Neural progenitor cell (in vitro differentiated cells): ENCODE measurements at regions not wholly inside any gene's neighbourhood (a gene's known extent, or its start where the extent isn't known, plus 50 kb on each side); places are given as distances from the start of the nearest gene placed in this dataset.
"Not testable (repeated sequence)": the region's sequence is repeated elsewhere in the genome, so short reads cannot be mapped to it uniquely, and the experiment has no call there.

Source experiments
- DNase-seq: peaks from one replicate; pipeline ENCODE4 v3.0.0-alpha.2; 2016; ENCODE audit warnings: low spot score
- H2AFZ ChIP-seq: fragments of 200-600 bp; sonication (generic); replicated peaks from 2 replicates; pipeline ENCODE4 v1.6.1; 2016; ENCODE audit warnings: antibody characterized with exemption
- H3F3A ChIP-seq: fragments of 200-600 bp; sonication (generic); 2 replicates; pipeline ENCODE4 v1.6.1; 2016; ENCODE audit warnings: antibody characterized with exemption, low read depth
- H3K27ac ChIP-seq: fragments of 200-600 bp; sonication (generic); 2 replicates; pipeline ENCODE4 v1.5.1; 2016; ENCODE audit warnings: mild to moderate bottlenecking
- H3K27me3 ChIP-seq: fragments of 200-600 bp; sonication (generic); 2 replicates; pipeline ENCODE4 v1.6.1; 2016; ENCODE audit warnings: mild to moderate bottlenecking, moderate library complexity
- H3K36me3 ChIP-seq: fragments of 200-600 bp; sonication (generic); 2 replicates; pipeline ENCODE4 v1.5.1; 2016
- H3K4me1 ChIP-seq: fragments of 200-600 bp; sonication (generic); 2 replicates; pipeline ENCODE4 v1.6.1; 2016; ENCODE audit warnings: mixed run types
- H3K4me2 ChIP-seq: fragments of 200-600 bp; sonication (generic); 2 replicates; pipeline ENCODE4 v1.6.1; 2016
- H3K4me3 ChIP-seq: fragments of 200-600 bp; sonication (generic); 2 replicates; pipeline ENCODE4 v1.5.1; 2016
- H3K79me2 ChIP-seq: fragments of 200-600 bp; sonication (generic); 2 replicates; pipeline ENCODE4 v1.6.1; 2016; ENCODE audit warnings: low read depth
- H3K9ac ChIP-seq: fragments of 200-600 bp; sonication (generic); 2 replicates; pipeline ENCODE4 v1.6.1; 2016
- H3K9me3 ChIP-seq: fragments of 200-600 bp; sonication (generic); 2 replicates; pipeline ENCODE4 v1.5.1; 2016; ENCODE audit warnings: low read depth
- H4K20me1 ChIP-seq: fragments of 200-600 bp; sonication (generic); 2 replicates; pipeline ENCODE4 v1.6.1; 2016; ENCODE audit warnings: low read depth
- H3K27ac Mint-ChIP-seq: 3 replicates; pipeline ENCODE4 v1.8.0; 2021; ENCODE audit warnings: mixed read lengths
- H3K27me3 Mint-ChIP-seq: 2 replicates; pipeline ENCODE4 v1.8.0; 2022; ENCODE audit warnings: low read depth, mild to moderate bottlenecking, inconsistent platforms, moderate library complexity, mixed read lengths; ENCODE audit not compliant: insufficient read depth
- H3K36me3 Mint-ChIP-seq: 3 replicates; pipeline ENCODE4 v1.8.0; 2021; ENCODE audit warnings: mixed read lengths
- H3K4me1 Mint-ChIP-seq: 3 replicates; pipeline ENCODE4 v1.8.0; 2021; ENCODE audit warnings: mixed read lengths
- H3K4me3 Mint-ChIP-seq: 3 replicates; pipeline ENCODE4 v1.8.0; 2021; ENCODE audit warnings: mild to moderate bottlenecking, moderate library complexity, mixed read lengths
- H3K9me3 Mint-ChIP-seq: 3 replicates; pipeline ENCODE4 v1.8.0; 2020; ENCODE audit warnings: mixed read lengths
- EZH2 ChIP-seq: fragments of 200-600 bp; sonication (generic); IDR thresholded peaks from 2 replicates; pipeline ENCODE4 v1.6.1; 2017; ENCODE audit warnings: antibody characterized with exemption, mild to moderate bottlenecking, moderate library complexity
- EZH2phosphoT487 ChIP-seq: fragments of 200-600 bp; sonication (generic); IDR thresholded peaks from 2 replicates; pipeline ENCODE4 v1.6.1; 2017; ENCODE audit warnings: antibody characterized with exemption
- TF ChIP-seq, protein P1 (sequence below): fragments of 200-600 bp; sonication (generic); IDR thresholded peaks from 2 replicates; pipeline ENCODE4 v1.5.1; 2017; ENCODE audit warnings: antibody characterized with exemption, mild to moderate bottlenecking

DNA sequence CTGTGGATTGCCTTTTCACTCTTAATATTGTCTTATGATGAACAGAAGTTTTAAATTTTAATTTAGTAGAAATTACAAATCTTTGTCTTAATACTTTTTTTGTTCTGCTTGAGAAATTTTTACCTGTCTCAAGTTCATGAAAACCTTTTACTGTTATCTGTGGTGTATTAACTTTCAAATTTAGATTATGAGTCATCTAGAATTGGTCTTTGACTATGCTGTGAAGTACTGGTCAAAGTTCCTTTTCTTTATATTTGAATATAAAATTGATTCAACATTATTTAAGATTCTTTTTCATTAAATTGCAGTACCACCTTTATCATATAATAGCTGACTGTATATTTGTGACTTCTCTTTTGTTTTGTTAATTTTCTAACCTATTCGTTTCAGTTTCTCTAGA, 1385.5 kb upstream of the ZEB2 start:
- Mint-ChIP-seq H3K36me3 (no peaks in the 10 kb centered on the region), H3K27me3 (no peaks in the 10 kb centered on the region), H3K27ac (no peak overlapping the region), H3K4me1 (no peaks in the 10 kb centered on the region), H3K9me3 (peaks cover 8% of the 10 kb centered on the region), H3K4me3 (no peak overlapping the region)
- Histone ChIP-seq H3K79me2 (no peaks in the 10 kb centered on the region), H3K4me3 (no peak overlapping the region), H3K9ac (no peak overlapping the region), H3K36me3 (no peaks in the 10 kb centered on the region), H2AFZ (no peak overlapping the region), H4K20me1 (no peaks in the 10 kb centered on the region), H3K9me3 (no peaks in the 10 kb centered on the region), H3K4me1 (no peaks in the 10 kb centered on the region), H3K27ac (no peak overlapping the region), H3F3A (no peaks in the 10 kb centered on the region), H3K27me3 (no peaks in the 10 kb centered on the region), H3K4me2 (no peak overlapping the region)
- no peak for TF ChIP-seq EZH2
- TF ChIP-seq EZH2phosphoT487 = no peak
- TF ChIP-seq, protein P1, sequence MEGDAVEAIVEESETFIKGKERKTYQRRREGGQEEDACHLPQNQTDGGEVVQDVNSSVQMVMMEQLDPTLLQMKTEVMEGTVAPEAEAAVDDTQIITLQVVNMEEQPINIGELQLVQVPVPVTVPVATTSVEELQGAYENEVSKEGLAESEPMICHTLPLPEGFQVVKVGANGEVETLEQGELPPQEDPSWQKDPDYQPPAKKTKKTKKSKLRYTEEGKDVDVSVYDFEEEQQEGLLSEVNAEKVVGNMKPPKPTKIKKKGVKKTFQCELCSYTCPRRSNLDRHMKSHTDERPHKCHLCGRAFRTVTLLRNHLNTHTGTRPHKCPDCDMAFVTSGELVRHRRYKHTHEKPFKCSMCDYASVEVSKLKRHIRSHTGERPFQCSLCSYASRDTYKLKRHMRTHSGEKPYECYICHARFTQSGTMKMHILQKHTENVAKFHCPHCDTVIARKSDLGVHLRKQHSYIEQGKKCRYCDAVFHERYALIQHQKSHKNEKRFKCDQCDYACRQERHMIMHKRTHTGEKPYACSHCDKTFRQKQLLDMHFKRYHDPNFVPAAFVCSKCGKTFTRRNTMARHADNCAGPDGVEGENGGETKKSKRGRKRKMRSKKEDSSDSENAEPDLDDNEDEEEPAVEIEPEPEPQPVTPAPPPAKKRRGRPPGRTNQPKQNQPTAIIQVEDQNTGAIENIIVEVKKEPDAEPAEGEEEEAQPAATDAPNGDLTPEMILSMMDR = no peak
- no peak for DNase-seq

DNA sequence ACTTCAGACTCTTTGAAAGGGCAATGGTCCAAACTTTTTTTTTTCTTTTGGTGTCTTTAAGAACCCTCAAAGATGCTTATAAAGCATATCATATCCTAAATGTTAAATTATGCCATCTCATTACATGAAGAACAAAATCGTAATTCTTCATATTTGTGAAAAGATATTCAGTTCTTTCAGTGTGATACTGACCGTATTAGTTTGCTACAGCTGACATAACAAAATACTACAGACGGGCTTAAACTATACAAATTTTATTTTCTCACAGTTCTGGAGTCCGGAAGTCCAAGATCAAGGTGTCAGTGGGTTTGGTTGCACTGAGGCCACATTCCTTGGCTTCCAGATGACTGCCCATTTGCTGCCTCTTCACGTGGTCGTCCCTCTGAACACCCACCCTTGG, 1377.2 kb upstream of the ZEB2 start:
- Histone ChIP-seq H2AFZ (no peak overlapping the region), H3K9me3 (no peaks in the 10 kb centered on the region), H3K36me3 (no peaks in the 10 kb centered on the region), H3K4me2 (no peak overlapping the region), H3K4me3 (no peak overlapping the region), H3K27ac (no peak overlapping the region), H3K79me2 (no peaks in the 10 kb centered on the region), H3F3A (no peaks in the 10 kb centered on the region), H3K4me1 (no peaks in the 10 kb centered on the region), H3K9ac (no peak overlapping the region), H4K20me1 (no peaks in the 10 kb centered on the region), H3K27me3 (no peaks in the 10 kb centered on the region)
- Mint-ChIP-seq H3K4me1 (no peaks in the 10 kb centered on the region), H3K27me3 (peaks cover 2% of the 10 kb centered on the region), H3K4me3 (no peak overlapping the region), H3K27ac (no peak overlapping the region), H3K9me3 (peaks cover 6% of the 10 kb centered on the region), H3K36me3 (no peaks in the 10 kb centered on the region)
- TF ChIP-seq, protein P1 = no peak
- no peak for TF ChIP-seq EZH2phosphoT487
- no peak for TF ChIP-seq EZH2
- DNase-seq = no peak

DNA sequence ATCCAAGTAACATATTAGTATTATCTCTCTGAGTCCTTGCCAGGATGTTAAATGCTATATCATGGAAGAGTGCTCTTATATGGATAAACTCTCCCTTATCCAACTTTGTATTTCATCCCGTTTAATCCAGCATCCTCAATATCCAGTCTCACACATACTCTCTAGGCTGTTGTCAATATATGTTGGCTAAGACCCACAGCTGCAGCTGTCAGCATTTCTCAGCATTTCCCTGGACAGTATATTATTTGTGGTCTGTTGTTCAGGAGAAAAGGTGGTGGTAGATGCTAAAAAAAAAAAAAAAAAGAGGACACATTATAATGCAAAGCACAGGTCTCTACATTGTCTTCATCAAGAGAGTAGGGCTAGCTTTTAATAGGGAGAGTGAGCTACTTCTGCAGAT, 1368.0 kb upstream of the ZEB2 start:
- no peak for TF ChIP-seq EZH2phosphoT487
- no peak for TF ChIP-seq EZH2
- TF ChIP-seq, protein P1 = no peak
- H3K9ac ChIP-seq = no peak overlapping the region
- no peak for DNase-seq
- no peaks in the 10 kb centered on the region for H3K9me3 ChIP-seq
- no peaks in the 10 kb centered on the region for H3K27me3 ChIP-seq
- no peaks in the 10 kb centered on the region for H3K27me3 Mint-ChIP-seq
- no peaks in the 10 kb centered on the region for H3K4me1 Mint-ChIP-seq
- H3K9me3 Mint-ChIP-seq = no peaks in the 10 kb centered on the region
- no peaks in the 10 kb centered on the region for H3K36me3 ChIP-seq
- H3F3A ChIP-seq = no peaks in the 10 kb centered on the region
- H3K4me1 ChIP-seq = no peaks in the 10 kb centered on the region
- H3K27ac ChIP-seq = no peak overlapping the region
- no peaks in the 10 kb centered on the region for H4K20me1 ChIP-seq
- H3K4me2 ChIP-seq = no peak overlapping the region
- H3K27ac Mint-ChIP-seq = no peak overlapping the region
- no peaks in the 10 kb centered on the region for H3K79me2 ChIP-seq
- H3K4me3 Mint-ChIP-seq = no peak overlapping the region
- H3K36me3 Mint-ChIP-seq = no peaks in the 10 kb centered on the region
- H2AFZ ChIP-seq = no peak overlapping the region
- H3K4me3 ChIP-seq = no peak overlapping the region

DNA sequence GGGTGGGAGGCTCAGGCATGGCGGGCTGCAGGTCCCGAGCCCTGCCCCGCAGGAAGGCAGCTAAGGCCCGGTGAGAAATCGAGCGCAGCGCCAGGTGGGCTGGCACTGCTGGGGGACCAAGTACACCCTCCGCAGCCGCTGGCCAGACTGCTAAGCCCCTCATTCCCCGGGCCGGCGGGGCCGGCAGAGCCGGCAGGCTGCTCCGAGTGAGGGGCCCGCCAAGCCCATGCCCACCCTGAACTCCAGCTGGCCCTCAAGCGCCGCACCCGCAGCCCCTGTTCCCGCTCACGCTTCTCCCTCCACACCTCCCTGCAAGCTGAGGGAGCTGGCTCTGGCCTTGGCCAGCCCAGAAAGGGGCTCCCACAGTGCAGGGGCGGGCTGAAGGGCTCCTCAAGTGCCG, 1361.1 kb upstream of the ZEB2 start:
- H3K9me3 ChIP-seq, H3K27me3 Mint-ChIP-seq, H3K27ac ChIP-seq, H4K20me1 ChIP-seq, H3K4me2 ChIP-seq, H3K4me1 ChIP-seq, H3K4me1 Mint-ChIP-seq, H3K27me3 ChIP-seq, H3K4me3 ChIP-seq, H3K36me3 ChIP-seq, H3K9ac ChIP-seq, H3K36me3 Mint-ChIP-seq, H3K79me2 ChIP-seq, H3K27ac Mint-ChIP-seq, H3F3A ChIP-seq, DNase-seq, H2AFZ ChIP-seq, H3K9me3 Mint-ChIP-seq, H3K4me3 Mint-ChIP-seq: not testable (repeated sequence)
